ENCODE measurements at regions not wholly inside any gene's neighbourhood (a gene's known extent, or its start where the extent isn't known, plus 50 kb on each side); places are given as distances from the start of the nearest gene placed in this dataset.

GRCh38 chr1:110288111-110288510, 51.1 kb upstream of the RBM15 start:
- Mint-ChIP-seq H3K4me1 (no peaks in the 10 kb centered on the region), H3K4me3 (no peak overlapping the region), H3K27me3 (no peaks in the 10 kb centered on the region), H3K27ac (no peak overlapping the region), H3K9me3 (no peaks in the 10 kb centered on the region)
- no peak for ATAC-seq
- no peak for DNase-seq

Data from stimulated activated naive CD8-positive, alpha-beta T cell treated with anti-CD3 and anti-CD28 coated beads, Interleukin-15, amount 100 ng/mL, for 72 hours (primary cell).